ENCODE measurements at regions not wholly inside any gene's neighbourhood (a gene's known extent, or its start where the extent isn't known, plus 50 kb on each side); places are given as distances from the start of the nearest gene placed in this dataset.

GRCh38 chr3:24582431-24583403 lies 88.1 kb upstream of the THRB start:
- Histone ChIP-seq H3K4me2 (ENCODE audit: low read depth, low read length) (no peak overlapping the region), H2BK20ac (ENCODE audit: low read depth, low read length) (no peak overlapping the region), H3K9ac (ENCODE audit: low read depth, low read length) (no peak overlapping the region), H3K4me3 (ENCODE audit: insufficient read depth, low read depth, low read length) (no peak overlapping the region), H2BK120ac (ENCODE audit: low read depth, low read length) (no peak overlapping the region), H2BK15ac (ENCODE audit: low read depth, low read length) (no peak overlapping the region), H4K8ac (ENCODE audit: low read depth in 2 of 2, low read length in 2 of 2) (no peak overlapping the region), H3K9me1 (ENCODE audit: insufficient read depth, low read length) (no peaks in the 10 kb centered on the region), H3K27ac (ENCODE audit: insufficient read depth, low read length) (no peak overlapping the region), H2BK5ac (ENCODE audit: low read depth, low read length, poor library complexity, severe bottlenecking) (no peak overlapping the region), H3K23ac (ENCODE audit: low read depth, low read length) (no peak overlapping the region), H4K20me1 (ENCODE audit: insufficient read depth, low read length) (no peaks in the 10 kb centered on the region), H3K14ac (replicated peaks; ENCODE audit: low read depth, low read length) (no peak overlapping the region), H3K9me3 (ENCODE audit: control insufficient read depth, insufficient read depth, low read length) (0 out of 2 replicates have a peak, but pooled peaks cover 2% of the 10 kb centered on the region), H4K91ac (ENCODE audit: insufficient read depth, low read depth, low read length) (no peak overlapping the region), H2AFZ (replicated peaks; ENCODE audit: low read length, poor library complexity) (no peak overlapping the region), H3K27me3 (ENCODE audit: control insufficient read depth, insufficient read depth, low read length) (no peaks in the 10 kb centered on the region; the same call in 1 of the 2 replicates), H3K18ac (ENCODE audit: low read depth, low read length) (no peak overlapping the region), H4K5ac (ENCODE audit: low read depth, low read length) (no peak overlapping the region), H2AK5ac (ENCODE audit: low read depth, low read length) (no peak overlapping the region), H3K56ac (ENCODE audit: extremely low read depth, insufficient read depth, low read length) (no peak overlapping the region), H2AK9ac (replicated peaks; ENCODE audit: low read depth, low read length, poor library complexity) (no peak overlapping the region), H3K36me3 (ENCODE audit: control insufficient read depth, insufficient read depth, low read length) (no peaks in the 10 kb centered on the region), H3K4me1 (ENCODE audit: control insufficient read depth, insufficient read depth, low read length) (no peaks in the 10 kb centered on the region), H3K79me1 (ENCODE audit: low read depth in 1 of 2, low read length in 2 of 2) (no peaks in the 10 kb centered on the region), H3K4ac (ENCODE audit: low read depth, low read length) (no peak overlapping the region)
- POLR2A ChIA-PET (ENCODE audit: unreplicated experiment): no interaction called here
- dilution Hi-C loops (cut with HindIII; ENCODE audit: low sequenced_read_pairs, unreplicated experiment) (no loop called here), in situ Hi-C loops (cut with MboI; ENCODE audit: low sequenced_read_pairs) (no loop called here), intact Hi-C loops (cut with micrococcal nuclease) (no loop called here)
- BruUV-seq (replicated peaks): no TSS peak
- no peak for ATAC-seq (ENCODE audit: low read depth)
- DNase-seq: no peak
- CTCF ChIA-PET: no interaction called here
- WGBS, 2 experiments (ENCODE audit: extremely low coverage in 2 of 2, insufficient read length in 1 of 2): 42% methylated on average over 4 of the region's 10 CpGs; no CpG with 5 or more reads in 1 of the 2 experiments
- no peak for TF ChIP-seq CEBPB (IDR thresholded peaks at IDR 0.05; ENCODE audit: low read depth, low read length)
